Endothelial cell (in vitro differentiated cells): ENCODE measurements at regions not wholly inside any gene's neighbourhood (a gene's known extent, or its start where the extent isn't known, plus 50 kb on each side); places are given as distances from the start of the nearest gene placed in this dataset.

Experiments used
- DNase-seq: peaks from one replicate; pipeline ENCODE4 v3.0.0; 2021; ENCODE audit warnings: low spot score
- H3K27ac Mint-ChIP-seq: one replicate; pipeline ENCODE4 v1.8.0; 2021; ENCODE audit warnings: mixed read lengths, inconsistent platforms; ENCODE audit not compliant: unreplicated experiment
- H3K27me3 Mint-ChIP-seq: one replicate; pipeline ENCODE4 v1.8.0; 2021; ENCODE audit warnings: mild to moderate bottlenecking, moderate library complexity, mixed read lengths, inconsistent platforms; ENCODE audit not compliant: unreplicated experiment
- H3K36me3 Mint-ChIP-seq: one replicate; pipeline ENCODE4 v1.8.0; 2021; ENCODE audit warnings: mild to moderate bottlenecking, low read depth, mixed read lengths, inconsistent platforms; ENCODE audit not compliant: unreplicated experiment
- H3K4me1 Mint-ChIP-seq: one replicate; pipeline ENCODE4 v1.8.0; 2021; ENCODE audit warnings: mild to moderate bottlenecking, mixed read lengths, inconsistent platforms; ENCODE audit not compliant: unreplicated experiment
- H3K4me3 Mint-ChIP-seq: one replicate; pipeline ENCODE4 v1.8.0; 2021; ENCODE audit warnings: mild to moderate bottlenecking, mixed read lengths, inconsistent platforms; ENCODE audit not compliant: unreplicated experiment
- H3K9me3 Mint-ChIP-seq: one replicate; pipeline ENCODE4 v1.8.0; 2021; ENCODE audit warnings: mixed read lengths, inconsistent platforms; ENCODE audit not compliant: unreplicated experiment
- CTCF ChIP-seq: fragments of 200-600 bp; sonication (generic); IDR thresholded peaks from one replicate; pipeline ENCODE4 v1.5.0; 2021; ENCODE audit warnings: antibody characterized with exemption; ENCODE audit not compliant: unreplicated experiment

- Mint-ChIP-seq H3K27me3 (peaks cover 2% of the 10 kb centered on the region), H3K4me1 (no peaks in the 10 kb centered on the region), H3K36me3 (peaks cover 4% of the 10 kb centered on the region), H3K9me3 (peaks cover 5% of the 10 kb centered on the region), H3K27ac (no peak overlapping the region), H3K4me3 (no peak overlapping the region)
- DNase-seq = no peak
- TF ChIP-seq CTCF = no peak
Observed at GRCh38 chr3:163576314-163576713, 1502.0 kb downstream of the SI start.

- H3K4me3 Mint-ChIP-seq = no peak overlapping the region
- no peaks in the 10 kb centered on the region for H3K4me1 Mint-ChIP-seq
- no peak overlapping the region for H3K27ac Mint-ChIP-seq
- no peak for DNase-seq
- H3K36me3 Mint-ChIP-seq = peaks cover 8% of the 10 kb centered on the region
- H3K9me3 Mint-ChIP-seq = peaks cover 5% of the 10 kb centered on the region
- H3K27me3 Mint-ChIP-seq = peaks cover 2% of the 10 kb centered on the region
- no peak for TF ChIP-seq CTCF
Observed at GRCh38 chr3:163573324-163573723, 1505.0 kb downstream of the SI start.

DNA sequence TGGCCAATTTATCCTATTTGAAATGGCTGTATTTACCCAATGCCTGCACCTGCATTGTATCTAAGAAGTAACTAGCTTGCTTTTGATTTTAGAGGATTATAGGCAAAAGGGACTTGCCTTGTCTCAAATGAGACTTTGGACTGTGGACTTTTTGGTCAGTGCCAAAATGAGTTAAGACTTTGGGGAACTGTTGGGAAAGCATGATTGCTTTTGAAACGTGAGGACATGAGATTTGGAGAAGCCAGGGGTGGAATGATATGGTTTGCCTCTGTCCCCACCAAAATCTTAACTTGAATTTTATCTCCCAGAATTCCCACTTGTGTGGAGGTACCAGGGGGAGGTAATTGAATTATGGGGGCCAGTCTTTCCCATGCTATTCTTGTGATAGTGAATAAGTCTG lies 1505.4 kb downstream of the SI start:
- TF ChIP-seq CTCF = no peak
- no peaks in the 10 kb centered on the region for H3K4me1 Mint-ChIP-seq
- no peak overlapping the region for H3K27ac Mint-ChIP-seq
- H3K4me3 Mint-ChIP-seq = no peak overlapping the region
- H3K9me3 Mint-ChIP-seq = peaks cover 5% of the 10 kb centered on the region
- no peak for DNase-seq
- H3K36me3 Mint-ChIP-seq = peaks cover 8% of the 10 kb centered on the region
- H3K27me3 Mint-ChIP-seq = peaks cover 2% of the 10 kb centered on the region

DNA sequence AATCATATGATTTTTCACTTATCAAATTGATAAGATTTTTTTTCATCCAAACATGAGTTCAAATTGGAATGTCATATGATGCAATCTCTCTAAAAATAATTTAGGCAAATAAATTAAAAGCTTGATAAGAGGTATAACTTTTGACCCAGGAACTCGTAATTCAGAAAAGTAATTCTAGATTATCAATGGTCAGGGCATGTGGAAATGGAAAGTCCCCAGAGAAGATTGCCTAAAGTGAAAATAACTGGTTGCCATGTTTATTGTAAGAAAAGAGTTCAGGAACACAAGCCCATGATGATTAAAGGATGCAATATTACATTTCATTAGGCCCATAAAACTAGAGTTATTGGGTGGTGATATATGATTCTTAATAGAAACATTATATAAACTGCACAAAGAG lies 1514.8 kb downstream of the SI start:
- no peak overlapping the region for H3K4me3 Mint-ChIP-seq
- H3K4me1 Mint-ChIP-seq = no peaks in the 10 kb centered on the region
- no peaks in the 10 kb centered on the region for H3K27me3 Mint-ChIP-seq
- no peak for DNase-seq
- H3K36me3 Mint-ChIP-seq = no peaks in the 10 kb centered on the region
- H3K9me3 Mint-ChIP-seq = no peaks in the 10 kb centered on the region
- no peak overlapping the region for H3K27ac Mint-ChIP-seq
- TF ChIP-seq CTCF = no peak

DNA sequence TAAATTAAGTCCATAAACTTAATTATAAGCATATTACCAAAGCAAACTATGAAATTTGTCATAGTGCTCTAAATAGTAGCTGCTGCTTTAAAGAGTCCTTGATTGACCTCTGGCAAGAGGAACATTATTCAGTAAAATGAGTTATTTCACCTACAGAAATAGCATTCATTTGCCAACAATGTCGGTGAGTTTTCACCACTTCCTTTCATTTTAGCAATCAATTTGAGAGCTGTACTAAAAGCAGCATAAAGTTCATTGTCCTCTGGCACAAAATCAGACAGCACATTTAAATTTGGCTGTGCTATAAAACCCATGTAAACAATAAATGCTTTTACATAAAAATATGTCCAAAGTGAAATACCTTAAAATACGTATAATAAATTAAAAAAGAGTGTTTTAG lies 1515.7 kb downstream of the SI start:
- no peak for DNase-seq
- H3K27ac Mint-ChIP-seq = no peak overlapping the region
- no peaks in the 10 kb centered on the region for H3K27me3 Mint-ChIP-seq
- H3K9me3 Mint-ChIP-seq = no peaks in the 10 kb centered on the region
- H3K4me3 Mint-ChIP-seq = no peak overlapping the region
- no peaks in the 10 kb centered on the region for H3K4me1 Mint-ChIP-seq
- H3K36me3 Mint-ChIP-seq = no peaks in the 10 kb centered on the region
- no peak for TF ChIP-seq CTCF
